Breast epithelium (tissue), 4 donors: ENCODE measurements at regions not wholly inside any gene's neighbourhood (a gene's known extent, or its start where the extent isn't known, plus 50 kb on each side); places are given as distances from the start of the nearest gene placed in this dataset.

Experiments
- DNase-seq, 2 donors: peaks; one replicate each; pipeline ENCODE4 v3.0.0-alpha.2; 2019; ENCODE audit warnings: low spot score in 2 of 2
- H3K27ac ChIP-seq, 2 donors: fragments of 200-600 bp; sonication (generic) in 1 of 2; one replicate each; pipeline ENCODE4 v1.5.1; 2016 to 2019; ENCODE audit warnings: mild to moderate bottlenecking in 1 of 2
- H3K27me3 ChIP-seq, 2 donors: fragments of 200-600 bp; sonication (generic) in 1 of 2; one replicate each; pipeline versions ENCODE4 v1.5.1 to v1.6.0; 2017 to 2019; ENCODE audit warnings: control low read depth in 1 of 2, mild to moderate bottlenecking in 1 of 2
- H3K36me3 ChIP-seq: fragments of 200-600 bp; one replicate; pipeline ENCODE4 v1.5.1; 2019
- H3K4me1 ChIP-seq, 2 donors: fragments of 200-600 bp; sonication (generic); one replicate each; pipeline ENCODE4 v1.5.1; 2016 to 2019; ENCODE audit warnings: control low read depth in 1 of 2
- H3K4me3 ChIP-seq, 3 donors: fragments of 200-600 bp; sonication (generic); 1 replicate in 2 of 3; 2 replicates in 1 of 3; pipeline ENCODE4 v1.5.1; 2016 to 2019; ENCODE audit warnings: mild to moderate bottlenecking in 3 of 3, moderate library complexity in 2 of 3
- H3K9me3 ChIP-seq, 2 donors: fragments of 200-600 bp; sonication (generic) in 1 of 2; one replicate each; pipeline ENCODE4 v1.5.1; 2016 to 2019; ENCODE audit warnings: control low read depth in 1 of 2
- POLR2A ChIP-seq: fragments of 450-650 bp; IDR thresholded peaks from one replicate; pipeline ENCODE4 v1.6.1; 2016; ENCODE audit warnings: antibody characterized with exemption, mild to moderate bottlenecking, moderate library complexity
- POLR2AphosphoS5 ChIP-seq, 3 donors: sonication (generic); formaldehyde crosslinking; IDR thresholded peaks; one replicate each; pipeline ENCODE4 v1.6.1; 2017; ENCODE audit warnings: antibody characterized with exemption in 3 of 3
- intact Hi-C: fragments of 100-400 bp; cut with DNase I; formaldehyde crosslinking; loops from one replicate; pipeline ENCODE4 v1.15.1; 2023; ENCODE audit warnings: low total_unique reads
- TF ChIP-seq, protein P1 (sequence below), 3 donors: fragments of 450-650 bp; IDR thresholded peaks; one replicate each; pipeline ENCODE4 v1.5.1; 2016 to 2017; ENCODE audit warnings: antibody characterized with exemption in 3 of 3, mild to moderate bottlenecking in 3 of 3, moderate library complexity in 3 of 3

DNA sequence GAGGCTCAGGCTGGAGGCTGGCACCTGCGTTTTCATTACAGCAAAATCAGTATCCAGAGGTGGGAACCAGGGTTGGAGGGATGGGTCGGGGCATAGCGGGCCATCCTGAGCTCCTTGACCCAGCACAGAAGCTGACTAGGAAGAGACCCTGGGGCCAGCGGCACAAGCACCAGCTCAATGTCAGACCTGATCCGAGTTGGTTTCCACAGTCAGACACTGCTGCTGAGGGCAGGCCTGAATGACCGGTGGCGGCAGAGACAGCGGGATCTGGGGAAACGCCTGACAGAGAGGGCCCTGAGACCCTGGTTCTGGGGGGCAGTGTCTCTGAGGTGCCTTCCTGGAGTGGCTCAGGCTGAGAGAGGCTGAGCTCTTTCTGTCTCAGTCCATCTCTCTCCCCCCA is 162.0 kb upstream of the C1orf174 start:
- no peak overlapping the region for H3K27ac ChIP-seq
- intact Hi-C loops = no loop called here
- H3K27me3 ChIP-seq = no peaks in the 10 kb centered on the region
- no peak for DNase-seq
- no peak overlapping the region for H3K4me3 ChIP-seq
- no peaks in the 10 kb centered on the region for H3K4me1 ChIP-seq
- no peaks in the 10 kb centered on the region for H3K9me3 ChIP-seq
- TF ChIP-seq POLR2A (no peak), POLR2AphosphoS5 (IDR thresholded peaks at IDR 0.05) (no peak)
- TF ChIP-seq, protein P1, sequence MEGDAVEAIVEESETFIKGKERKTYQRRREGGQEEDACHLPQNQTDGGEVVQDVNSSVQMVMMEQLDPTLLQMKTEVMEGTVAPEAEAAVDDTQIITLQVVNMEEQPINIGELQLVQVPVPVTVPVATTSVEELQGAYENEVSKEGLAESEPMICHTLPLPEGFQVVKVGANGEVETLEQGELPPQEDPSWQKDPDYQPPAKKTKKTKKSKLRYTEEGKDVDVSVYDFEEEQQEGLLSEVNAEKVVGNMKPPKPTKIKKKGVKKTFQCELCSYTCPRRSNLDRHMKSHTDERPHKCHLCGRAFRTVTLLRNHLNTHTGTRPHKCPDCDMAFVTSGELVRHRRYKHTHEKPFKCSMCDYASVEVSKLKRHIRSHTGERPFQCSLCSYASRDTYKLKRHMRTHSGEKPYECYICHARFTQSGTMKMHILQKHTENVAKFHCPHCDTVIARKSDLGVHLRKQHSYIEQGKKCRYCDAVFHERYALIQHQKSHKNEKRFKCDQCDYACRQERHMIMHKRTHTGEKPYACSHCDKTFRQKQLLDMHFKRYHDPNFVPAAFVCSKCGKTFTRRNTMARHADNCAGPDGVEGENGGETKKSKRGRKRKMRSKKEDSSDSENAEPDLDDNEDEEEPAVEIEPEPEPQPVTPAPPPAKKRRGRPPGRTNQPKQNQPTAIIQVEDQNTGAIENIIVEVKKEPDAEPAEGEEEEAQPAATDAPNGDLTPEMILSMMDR (IDR thresholded peaks at IDR 0.05) = no peak
- H3K36me3 ChIP-seq = no peaks in the 10 kb centered on the region

DNA sequence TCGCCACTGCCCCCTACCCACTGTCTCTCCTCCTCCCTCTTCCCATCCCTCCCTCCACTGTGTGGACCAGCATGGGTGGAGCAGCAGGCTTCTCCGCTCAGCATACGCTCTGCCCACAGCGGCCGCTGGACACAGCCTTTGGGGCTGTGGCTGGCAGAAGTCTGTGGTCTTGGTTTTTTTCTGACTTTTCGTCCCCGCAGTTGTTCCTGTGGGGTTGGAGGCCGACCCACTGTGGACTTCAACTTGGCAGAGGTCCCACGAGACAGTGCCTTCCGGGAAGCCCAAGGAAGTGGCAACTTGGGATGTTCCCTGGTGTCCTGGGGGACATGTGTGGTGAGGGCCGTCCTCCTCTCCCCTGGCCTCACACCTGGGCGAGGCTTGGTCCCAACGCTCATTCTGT is 162.5 kb upstream of the C1orf174 start:
- no peaks in the 10 kb centered on the region for H3K36me3 ChIP-seq
- intact Hi-C loops = no loop called here
- H3K27me3 ChIP-seq = no peaks in the 10 kb centered on the region
- H3K4me3 ChIP-seq = no peak overlapping the region
- no peaks in the 10 kb centered on the region for H3K4me1 ChIP-seq
- TF ChIP-seq POLR2A = no peak
- TF ChIP-seq, protein P1 (IDR thresholded peaks at IDR 0.05) = no peak
- TF ChIP-seq POLR2AphosphoS5 (IDR thresholded peaks at IDR 0.05) = no peak
- H3K9me3 ChIP-seq = no peaks in the 10 kb centered on the region
- DNase-seq = no peak
- no peak overlapping the region for H3K27ac ChIP-seq

- peak in 1 of 2 donors; percentile 42 for DNase-seq
- intact Hi-C loops = no loop called here
Measured at GRCh38 chr1:4062992-4063391, 162.9 kb upstream of the C1orf174 start.

GRCh38 chr1:4063516-4063915 is 163.4 kb upstream of the C1orf174 start:
- intact Hi-C loops = no loop called here
- no peaks in the 10 kb centered on the region for H3K9me3 ChIP-seq
- no peaks in the 10 kb centered on the region for H3K4me1 ChIP-seq
- DNase-seq = peak in 1 of 2 donors; percentile 5
- H3K27me3 ChIP-seq = no peaks in the 10 kb centered on the region
- H3K36me3 ChIP-seq = no peaks in the 10 kb centered on the region
- H3K4me3 ChIP-seq = no peak overlapping the region
- TF ChIP-seq, protein P1 (IDR thresholded peaks at IDR 0.05) = no peak
- TF ChIP-seq POLR2AphosphoS5 (IDR thresholded peaks at IDR 0.05) = no peak
- no peak for TF ChIP-seq POLR2A
- no peak overlapping the region for H3K27ac ChIP-seq

More at GRCh38 chr1:4062992-4063391, 162.9 kb upstream of the C1orf174 start:
- no peaks in the 10 kb centered on the region for H3K36me3 ChIP-seq
- no peaks in the 10 kb centered on the region for H3K9me3 ChIP-seq
- no peak overlapping the region for H3K4me3 ChIP-seq
- no peaks in the 10 kb centered on the region for H3K27me3 ChIP-seq
- H3K4me1 ChIP-seq = no peaks in the 10 kb centered on the region
- TF ChIP-seq, protein P1 (IDR thresholded peaks at IDR 0.05) = no peak
- no peak for TF ChIP-seq POLR2A
- TF ChIP-seq POLR2AphosphoS5 (IDR thresholded peaks at IDR 0.05) = no peak
- no peak overlapping the region for H3K27ac ChIP-seq

DNA sequence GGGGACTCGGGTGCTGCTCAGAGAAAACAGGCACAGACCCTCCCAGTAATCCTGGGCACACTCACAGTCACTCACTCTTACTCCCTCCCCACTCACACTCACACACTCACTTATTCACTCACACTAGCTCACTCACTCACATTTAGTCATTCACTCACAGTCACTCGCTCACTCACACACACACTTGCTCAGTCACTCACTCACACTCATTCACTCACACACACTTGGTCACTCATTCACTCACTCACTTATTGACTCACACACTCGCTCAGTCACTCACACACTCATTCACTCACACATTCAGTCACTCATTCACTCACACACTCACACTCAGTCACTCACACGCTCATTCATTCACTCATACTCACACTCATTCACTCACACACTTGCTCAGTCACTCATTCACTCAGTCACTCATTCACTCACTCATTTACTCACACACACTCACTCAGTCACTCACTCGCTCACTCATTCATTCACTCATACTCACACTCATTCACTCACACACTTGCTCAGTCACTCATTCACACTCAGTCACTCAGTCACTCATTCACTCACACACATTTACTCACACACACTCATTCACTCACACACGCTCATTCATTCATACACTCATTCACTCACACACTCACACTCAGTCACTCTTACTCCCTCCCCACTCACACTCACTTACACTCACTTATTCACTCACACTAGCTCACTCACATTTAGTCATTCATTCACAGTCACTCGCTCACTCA is 164.2 kb upstream of the C1orf174 start:
- no peak overlapping the region for H3K4me3 ChIP-seq
- H3K27me3 ChIP-seq = no peaks in the 10 kb centered on the region
- no peaks in the 10 kb centered on the region for H3K4me1 ChIP-seq
- DNase-seq = no peak
- no peak for TF ChIP-seq POLR2A
- TF ChIP-seq, protein P1 (IDR thresholded peaks at IDR 0.05) = no peak
- no peak for TF ChIP-seq POLR2AphosphoS5 (IDR thresholded peaks at IDR 0.05)
- H3K36me3 ChIP-seq = no peaks in the 10 kb centered on the region
- H3K9me3 ChIP-seq = no peaks in the 10 kb centered on the region
- intact Hi-C loops = no loop called here
- no peak overlapping the region for H3K27ac ChIP-seq
